Daoy (cell line): ENCODE measurements at regions not wholly inside any gene's neighbourhood (a gene's known extent, or its start where the extent isn't known, plus 50 kb on each side); places are given as distances from the start of the nearest gene placed in this dataset.

Source experiments
- DNase-seq: peaks from one replicate; pipeline ENCODE4 v3.0.0-alpha.2; 2015; ENCODE audit warnings: low read depth

- no peak for DNase-seq
Observed at GRCh38 chr3:84877092-84877491, 81.7 kb upstream of the CADM2 start.

- no peak for DNase-seq
Observed at GRCh38 chr3:84881288-84881687, 77.5 kb upstream of the CADM2 start.

- no peak for DNase-seq
Observed at GRCh38 chr3:84885199-84885882, 73.4 kb upstream of the CADM2 start.

- DNase-seq = no peak
Observed at GRCh38 chr3:84891851-84892250, 66.9 kb upstream of the CADM2 start.

DNA sequence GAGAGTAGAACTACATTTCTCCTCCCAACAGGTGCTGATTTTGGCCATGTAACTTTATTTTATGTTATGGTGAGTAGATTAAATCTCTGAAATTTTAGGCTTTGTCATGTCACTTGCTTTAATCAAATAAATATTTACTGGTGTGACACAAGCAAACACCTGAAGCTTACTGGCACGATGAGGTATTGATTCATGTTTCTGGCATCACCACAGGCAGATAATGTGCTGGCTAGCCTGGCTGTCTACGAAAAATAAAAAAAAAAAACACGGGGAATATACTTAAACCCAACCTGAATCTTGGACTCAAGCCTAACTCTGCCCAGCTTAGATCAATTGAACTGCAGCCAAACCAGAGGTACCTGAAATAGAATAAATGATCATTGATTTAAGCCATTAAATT is 65.6 kb upstream of the CADM2 start:
- DNase-seq = no peak

GRCh38 chr3:84904212-84904611 is 54.6 kb upstream of the CADM2 start:
- no peak for DNase-seq

DNA sequence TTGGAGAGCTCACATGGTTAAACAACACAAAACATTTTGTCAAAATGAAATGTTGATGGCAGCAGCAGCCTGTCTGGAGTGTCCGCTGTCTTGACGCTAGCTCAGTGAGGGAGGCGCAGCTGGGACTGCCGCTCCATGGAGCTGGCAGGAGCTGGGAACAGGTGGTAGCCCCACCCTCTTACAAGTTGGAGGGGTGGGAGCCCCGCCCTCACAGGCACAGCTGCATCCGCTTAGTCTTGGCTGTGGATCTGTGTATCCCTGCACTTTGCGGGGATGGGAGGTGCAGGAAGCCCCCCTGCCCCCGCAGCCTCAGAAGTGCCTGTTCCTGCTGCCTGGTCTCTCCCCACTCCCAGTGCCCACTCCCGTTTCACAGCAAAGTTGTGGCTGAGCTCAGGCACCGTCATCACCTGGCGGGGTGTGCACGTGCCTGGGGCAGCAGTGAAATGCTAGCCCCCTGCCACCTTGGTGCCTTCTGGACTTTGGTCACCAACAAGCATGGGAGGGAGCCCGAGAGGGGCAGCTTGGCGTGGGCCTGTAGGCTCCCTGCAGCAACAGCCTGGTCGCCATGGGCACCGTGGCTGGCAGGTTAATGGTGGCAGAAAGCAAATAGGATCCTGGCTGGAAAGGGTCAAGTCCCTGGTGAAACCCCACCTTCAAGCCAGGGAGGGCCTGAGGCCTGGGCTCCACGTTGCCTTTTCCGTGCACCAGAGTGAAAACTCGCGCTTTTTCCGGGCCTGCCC is 53.8 kb upstream of the CADM2 start:
- DNase-seq = no peak

DNA sequence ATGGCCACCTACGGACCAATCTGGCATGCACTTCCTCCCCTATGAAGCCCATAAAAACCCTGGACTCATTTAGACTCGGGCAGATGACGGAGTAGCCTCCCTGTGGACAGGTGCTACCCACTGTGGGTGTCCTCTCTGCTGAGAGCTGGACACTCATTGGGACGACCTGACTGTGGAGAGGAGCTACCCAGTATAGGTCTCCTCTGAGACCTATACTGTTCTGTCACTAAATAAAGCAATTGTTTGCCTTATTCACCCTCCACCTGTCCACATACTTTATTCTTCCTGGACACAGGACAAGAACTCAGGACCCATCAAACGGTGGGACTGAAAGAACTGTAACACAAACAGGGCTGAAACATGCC is 53.3 kb upstream of the CADM2 start:
- no peak for DNase-seq

GRCh38 chr3:84906065-84906464 is 52.7 kb upstream of the CADM2 start:
- no peak for DNase-seq
